Trophoblast cell (in vitro differentiated cells and primary cell): ENCODE measurements at regions not wholly inside any gene's neighbourhood (a gene's known extent, or its start where the extent isn't known, plus 50 kb on each side); places are given as distances from the start of the nearest gene placed in this dataset.

ENCODE experiments used
- DNase-seq, 2 donors: peaks; one replicate each; pipeline ENCODE4 v3.0.0-alpha.2; 2016
- H2AFZ ChIP-seq: 2 replicates; pipeline ENCODE4 v1.6.1; 2013; ENCODE audit warnings: low read length, moderate library complexity, mild to moderate bottlenecking; ENCODE audit not compliant: insufficient read depth, poor library complexity
- H2AK5ac ChIP-seq: 2 replicates; pipeline ENCODE4 v1.6.1; 2013; ENCODE audit warnings: mild to moderate bottlenecking, low read length
- H2BK120ac ChIP-seq: 2 replicates; pipeline ENCODE4 v1.6.1; 2013; ENCODE audit warnings: low read length, mild to moderate bottlenecking, moderate library complexity; ENCODE audit not compliant: insufficient read depth, poor library complexity
- H2BK12ac ChIP-seq: 2 replicates; pipeline ENCODE4 v1.6.1; 2013; ENCODE audit warnings: mild to moderate bottlenecking, low read length, moderate library complexity
- H2BK5ac ChIP-seq: 2 replicates; pipeline ENCODE4 v1.6.1; 2013; ENCODE audit warnings: low read length, low read depth, moderate library complexity, mild to moderate bottlenecking; ENCODE audit not compliant: poor library complexity
- H3K14ac ChIP-seq: 2 replicates; pipeline ENCODE4 v1.6.1; 2013; ENCODE audit warnings: mild to moderate bottlenecking, low read length
- H3K18ac ChIP-seq: 2 replicates; pipeline ENCODE4 v1.6.1; 2013; ENCODE audit warnings: mild to moderate bottlenecking, low read length
- H3K23ac ChIP-seq: 2 replicates; pipeline ENCODE4 v1.6.1; 2013; ENCODE audit warnings: low read length
- H3K27ac ChIP-seq: 2 replicates; pipeline ENCODE4 v1.5.1; 2013; ENCODE audit warnings: low read depth, mild to moderate bottlenecking, inconsistent platforms, low read length, moderate library complexity
- H3K27me3 ChIP-seq: 2 replicates; pipeline ENCODE4 v1.6.1; 2013; ENCODE audit warnings: inconsistent platforms, mild to moderate bottlenecking, low read length, moderate library complexity; ENCODE audit not compliant: insufficient read depth
- H3K36me3 ChIP-seq, 2 experiments: 1 replicate in 1 of 2; 2 replicates in 1 of 2; pipeline ENCODE4 v1.6.1; 2013; ENCODE audit warnings: low read length in 2 of 2, mild to moderate bottlenecking in 2 of 2, moderate library complexity in 1 of 2; ENCODE audit not compliant: insufficient read depth in 2 of 2, control insufficient read depth in 1 of 2
- H3K4ac ChIP-seq: 2 replicates; pipeline ENCODE4 v1.6.1; 2013; ENCODE audit warnings: low read depth, mild to moderate bottlenecking, low read length, moderate library complexity
- H3K4me1 ChIP-seq, 2 experiments: 1 replicate in 1 of 2; 2 replicates in 1 of 2; pipeline ENCODE4 v1.6.1; 2013; ENCODE audit warnings: low read length in 2 of 2, mild to moderate bottlenecking in 2 of 2, moderate library complexity in 1 of 2; ENCODE audit not compliant: insufficient read depth in 2 of 2, control insufficient read depth in 1 of 2
- H3K4me2 ChIP-seq: 2 replicates; pipeline ENCODE4 v1.6.1; 2013; ENCODE audit warnings: inconsistent platforms, mild to moderate bottlenecking, low read length, moderate library complexity
- H3K4me3 ChIP-seq: 2 replicates; pipeline ENCODE4 v1.5.1; 2013; ENCODE audit warnings: mild to moderate bottlenecking, low read depth, low read length, inconsistent platforms
- H3K79me1 ChIP-seq: one replicate; pipeline ENCODE4 v1.6.1; 2013; ENCODE audit warnings: low read length
- H3K79me2 ChIP-seq: 2 replicates; pipeline ENCODE4 v1.6.1; 2013; ENCODE audit warnings: low read length, mild to moderate bottlenecking; ENCODE audit not compliant: control insufficient read depth, insufficient read depth, poor library complexity
- H3K9ac ChIP-seq: 2 replicates; pipeline ENCODE4 v1.6.1; 2013; ENCODE audit warnings: mild to moderate bottlenecking, low read length
- H3K9me3 ChIP-seq: 2 replicates; pipeline ENCODE4 v1.6.1; 2013; ENCODE audit warnings: low read depth, mild to moderate bottlenecking, control low read depth, inconsistent platforms, low read length; ENCODE audit not compliant: insufficient read depth
- H4K12ac ChIP-seq: 2 replicates; pipeline ENCODE4 v1.6.1; 2013; ENCODE audit warnings: low read depth, mild to moderate bottlenecking, low read length, moderate library complexity
- H4K8ac ChIP-seq: 2 replicates; pipeline ENCODE4 v1.6.1; 2013; ENCODE audit warnings: low read depth, mild to moderate bottlenecking, low read length, moderate library complexity
- H4K91ac ChIP-seq: one replicate; pipeline ENCODE4 v1.6.1; 2013; ENCODE audit warnings: low read depth, mild to moderate bottlenecking, low read length, moderate library complexity
- WGBS: extraction: QIAGEN DNeasy Blood & Tissue Kit; methylation state at CpG from one replicate; pipeline ENCODE4 v1.1.7; 2013; ENCODE audit warnings: missing lambda C conversion rate; ENCODE audit not compliant: insufficient read length, insufficient coverage; ENCODE audit errors: extremely low coverage; 5-methylcytosine and 5-hydroxymethylcytosine counted together

DNA sequence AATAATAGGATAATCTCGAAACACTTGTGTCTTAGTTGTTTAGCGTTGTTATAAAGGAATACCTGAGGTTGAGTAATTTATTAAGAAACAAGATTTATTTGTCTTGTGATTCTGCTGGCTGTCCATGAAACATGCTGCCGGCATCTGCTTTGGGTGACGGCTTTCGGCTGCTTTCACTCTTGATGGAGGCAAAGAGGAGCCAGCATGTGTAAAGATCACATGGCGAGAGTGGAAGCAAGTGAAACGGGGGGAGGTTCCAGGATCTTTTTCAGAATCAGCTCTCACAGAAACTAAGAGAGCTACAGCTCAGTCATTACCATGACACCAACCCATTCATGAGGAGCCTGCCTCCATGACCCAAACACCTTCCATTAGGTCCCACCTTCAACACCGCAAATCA lies 402.8 kb downstream of the CDC14C start:
- H4K12ac ChIP-seq = no peak overlapping the region
- H3K23ac ChIP-seq = no peak overlapping the region
- H3K27me3 ChIP-seq = no peaks in the 10 kb centered on the region
- no peak overlapping the region for H2BK5ac ChIP-seq
- no peak overlapping the region for H4K91ac ChIP-seq
- no peaks in the 10 kb centered on the region for H3K9me3 ChIP-seq
- no peaks in the 10 kb centered on the region for H3K79me2 ChIP-seq
- no peak for DNase-seq
- H2BK120ac ChIP-seq = no peak overlapping the region
- no peak overlapping the region for H3K4me2 ChIP-seq
- no peaks in the 10 kb centered on the region for H3K4me1 ChIP-seq
- no peak overlapping the region for H2AK5ac ChIP-seq
- WGBS = no CpG with 5 or more reads among the region's 8 CpGs
- no peak overlapping the region for H2BK12ac ChIP-seq
- no peak overlapping the region for H3K27ac ChIP-seq
- no peak overlapping the region for H3K18ac ChIP-seq
- H3K36me3 ChIP-seq = no peaks in the 10 kb centered on the region
- H3K9ac ChIP-seq = no peak overlapping the region
- H2AFZ ChIP-seq = no peak overlapping the region
- H3K79me1 ChIP-seq = no peaks in the 10 kb centered on the region
- no peak overlapping the region for H4K8ac ChIP-seq
- H3K14ac ChIP-seq = no peak overlapping the region
- H3K4ac ChIP-seq = no peak overlapping the region
- no peak overlapping the region for H3K4me3 ChIP-seq

GRCh38 chr7:49333180-49333881 lies 409.0 kb downstream of the CDC14C start:
- Histone ChIP-seq H4K12ac (no peak overlapping the region), H3K4me1 (no peaks in the 10 kb centered on the region), H3K23ac (no peak overlapping the region), H3K18ac (no peak overlapping the region), H3K79me1 (no peaks in the 10 kb centered on the region), H2BK120ac (no peak overlapping the region), H3K14ac (no peak overlapping the region), H4K91ac (no peak overlapping the region), H3K79me2 (no peaks in the 10 kb centered on the region), H3K27me3 (no peaks in the 10 kb centered on the region), H3K27ac (no peak overlapping the region), H3K36me3 (no peaks in the 10 kb centered on the region), H2AFZ (no peak overlapping the region), H2BK12ac (no peak overlapping the region), H3K4me2 (no peak overlapping the region), H2AK5ac (no peak overlapping the region), H3K4ac (no peak overlapping the region), H3K9me3 (no peaks in the 10 kb centered on the region), H3K4me3 (no peak overlapping the region), H2BK5ac (no peak overlapping the region), H4K8ac (no peak overlapping the region), H3K9ac (no peak overlapping the region)
- no peak for DNase-seq
- no CpG with 5 or more reads among the region's 4 CpGs for WGBS

- Histone ChIP-seq H3K23ac (no peak overlapping the region), H3K4ac (no peak overlapping the region), H2BK120ac (no peak overlapping the region), H3K27ac (no peak overlapping the region), H2BK12ac (no peak overlapping the region), H2BK5ac (no peak overlapping the region), H3K14ac (no peak overlapping the region), H3K4me3 (no peak overlapping the region), H3K79me1 (no peaks in the 10 kb centered on the region), H4K91ac (no peak overlapping the region), H3K36me3 (no peaks in the 10 kb centered on the region), H3K27me3 (no peaks in the 10 kb centered on the region), H4K12ac (no peak overlapping the region), H2AFZ (no peak overlapping the region), H3K79me2 (no peaks in the 10 kb centered on the region), H3K9me3 (peaks cover 2% of the 10 kb centered on the region), H3K9ac (no peak overlapping the region), H3K4me2 (no peak overlapping the region), H2AK5ac (no peak overlapping the region), H4K8ac (no peak overlapping the region), H3K4me1 (no peaks in the 10 kb centered on the region), H3K18ac (no peak overlapping the region)
- no CpG with 5 or more reads among the region's 3 CpGs for WGBS
- no peak for DNase-seq
Observed at GRCh38 chr7:49341849-49342248, 417.5 kb downstream of the CDC14C start.

DNA sequence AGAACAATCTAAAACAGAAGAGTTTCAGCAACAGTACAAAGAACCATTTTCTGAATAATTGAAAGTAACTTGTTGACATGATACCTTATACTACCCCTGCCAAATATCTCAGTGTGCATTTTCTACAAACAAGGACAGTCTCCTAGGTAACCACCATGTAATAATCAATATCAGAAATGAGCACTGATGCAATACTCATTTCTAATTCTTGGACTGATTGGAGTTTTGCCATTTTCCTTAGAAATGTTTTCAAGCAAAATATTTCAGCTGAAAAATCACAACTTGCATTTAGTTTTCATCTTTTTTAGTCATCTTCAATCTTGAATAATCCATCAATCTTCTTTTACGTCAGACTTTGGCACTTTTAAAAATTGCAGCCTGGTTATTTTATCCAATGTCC lies 420.2 kb downstream of the CDC14C start:
- no peak overlapping the region for H3K4ac ChIP-seq
- no peak overlapping the region for H3K4me2 ChIP-seq
- DNase-seq = no peak
- H3K27me3 ChIP-seq = no peaks in the 10 kb centered on the region
- no peak overlapping the region for H3K4me3 ChIP-seq
- H2AFZ ChIP-seq = no peak overlapping the region
- no peak overlapping the region for H3K9ac ChIP-seq
- no peak overlapping the region for H4K91ac ChIP-seq
- H3K36me3 ChIP-seq = no peaks in the 10 kb centered on the region
- H2BK120ac ChIP-seq = no peak overlapping the region
- no peak overlapping the region for H3K18ac ChIP-seq
- H3K79me1 ChIP-seq = no peaks in the 10 kb centered on the region
- no peak overlapping the region for H2BK5ac ChIP-seq
- no peak overlapping the region for H4K12ac ChIP-seq
- H2BK12ac ChIP-seq = no peak overlapping the region
- no peak overlapping the region for H2AK5ac ChIP-seq
- H3K27ac ChIP-seq = no peak overlapping the region
- no peak overlapping the region for H3K14ac ChIP-seq
- no peaks in the 10 kb centered on the region for H3K79me2 ChIP-seq
- WGBS = no CpG with 5 or more reads among the region's 1 CpG
- peaks cover 2% of the 10 kb centered on the region for H3K9me3 ChIP-seq
- H3K23ac ChIP-seq = no peak overlapping the region
- H4K8ac ChIP-seq = no peak overlapping the region
- no peaks in the 10 kb centered on the region for H3K4me1 ChIP-seq
